GM21786 (cell line): ENCODE measurements at regions not wholly inside any gene's neighbourhood (a gene's known extent, or its start where the extent isn't known, plus 50 kb on each side); places are given as distances from the start of the nearest gene placed in this dataset.

Source experiments
- ATAC-seq: cut with Tn5 transposase; IDR thresholded peaks from one replicate; pipeline ENCODE4 v1.9.1; 2021; ENCODE audit not compliant: unreplicated experiment

DNA sequence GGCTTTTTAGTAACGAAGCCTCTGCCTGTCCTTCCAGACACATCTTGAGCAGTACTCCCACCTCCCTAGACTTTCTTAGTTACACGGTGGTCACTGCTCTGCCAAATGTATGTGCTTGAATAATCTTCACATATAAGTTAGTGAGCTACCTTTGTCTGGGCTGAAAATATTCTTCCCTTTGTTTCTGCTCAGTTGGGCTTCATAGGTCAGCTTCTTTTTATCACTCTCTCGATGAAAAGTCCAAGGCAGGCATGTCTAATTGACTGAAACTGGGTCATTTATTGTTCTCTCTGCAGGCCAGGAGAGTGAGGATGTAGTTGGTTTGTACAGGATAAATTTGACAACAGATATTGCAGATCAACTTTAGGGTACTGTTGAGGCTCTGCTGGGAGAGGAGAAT is 636.7 kb upstream of the IGFBP3 start:
- ATAC-seq: no peak

DNA sequence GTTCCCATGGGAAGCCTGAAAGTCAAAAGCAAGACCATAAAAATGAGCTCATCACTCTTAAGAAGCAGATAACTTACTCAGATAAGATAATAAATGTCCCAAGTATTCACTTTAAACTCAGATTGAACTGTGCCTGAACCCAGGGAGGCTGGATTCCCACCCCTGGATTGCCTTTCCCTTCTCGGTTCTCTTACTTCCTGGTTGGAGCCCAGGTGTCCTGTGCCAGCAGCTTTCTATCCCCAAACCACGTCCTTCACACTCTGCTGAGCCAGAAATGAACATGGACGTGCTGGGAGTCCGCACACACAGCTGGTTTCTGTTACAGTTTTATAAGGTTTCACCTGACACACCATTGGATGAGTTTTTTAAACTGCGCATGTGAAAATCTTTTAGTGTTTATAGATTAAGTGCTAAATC is 636.2 kb upstream of the IGFBP3 start:
- ATAC-seq: no peak

DNA sequence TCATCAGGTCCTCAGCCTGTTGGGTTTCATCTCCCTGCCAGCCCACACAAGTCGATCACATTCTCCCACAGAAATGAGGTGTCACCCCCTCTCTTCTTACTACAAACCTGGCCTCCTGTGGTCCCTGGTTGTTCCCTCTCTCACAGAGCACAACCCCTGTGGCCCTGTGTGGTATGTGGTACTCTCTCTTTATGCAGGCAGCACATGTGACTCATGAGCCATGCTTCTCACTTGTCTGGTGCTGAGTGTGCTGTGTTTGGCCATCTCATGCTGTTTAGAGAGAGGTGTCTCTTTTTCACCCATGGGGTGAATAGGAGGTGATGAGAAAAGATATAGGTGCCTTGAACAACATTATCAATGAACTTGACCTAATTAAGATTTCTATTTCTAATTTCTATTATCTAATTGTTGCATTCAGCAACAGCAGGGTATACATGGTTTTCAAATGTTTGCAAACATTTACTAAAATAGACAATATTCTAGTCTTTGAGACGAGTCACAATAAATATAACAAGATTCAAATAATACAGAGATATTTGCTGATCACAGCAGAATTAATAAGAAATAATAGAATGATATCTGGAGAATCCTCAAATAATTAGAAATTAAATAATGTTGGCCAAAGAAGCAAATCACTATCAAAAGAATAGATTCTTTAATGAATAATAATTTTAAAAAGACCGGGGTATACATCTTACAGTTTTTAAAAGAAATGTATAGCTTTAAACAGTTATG is 633.8 kb upstream of the IGFBP3 start:
- ATAC-seq: no peak

- ATAC-seq: no peak
Observed at GRCh38 chr7:46551603-46552002, 630.5 kb upstream of the IGFBP3 start.

DNA sequence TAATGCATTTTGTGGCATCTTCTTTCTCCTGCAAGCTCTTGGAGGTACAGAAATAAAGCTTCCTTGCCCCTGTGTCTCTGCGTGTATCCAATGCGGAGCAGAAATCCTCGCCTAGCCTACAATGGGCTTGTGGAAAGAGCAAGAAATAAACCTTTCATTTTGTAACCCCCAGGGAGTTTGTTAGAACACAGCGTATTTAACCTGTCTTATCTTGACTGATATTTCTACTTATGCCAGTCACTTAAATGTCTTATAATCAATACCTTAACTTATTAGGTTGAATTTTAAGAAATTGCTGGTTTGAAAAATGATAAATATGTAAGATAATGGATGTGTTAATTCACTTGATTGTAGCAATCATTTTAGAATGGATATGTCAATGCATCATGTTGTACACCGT is 629.8 kb upstream of the IGFBP3 start:
- ATAC-seq: no peak

DNA sequence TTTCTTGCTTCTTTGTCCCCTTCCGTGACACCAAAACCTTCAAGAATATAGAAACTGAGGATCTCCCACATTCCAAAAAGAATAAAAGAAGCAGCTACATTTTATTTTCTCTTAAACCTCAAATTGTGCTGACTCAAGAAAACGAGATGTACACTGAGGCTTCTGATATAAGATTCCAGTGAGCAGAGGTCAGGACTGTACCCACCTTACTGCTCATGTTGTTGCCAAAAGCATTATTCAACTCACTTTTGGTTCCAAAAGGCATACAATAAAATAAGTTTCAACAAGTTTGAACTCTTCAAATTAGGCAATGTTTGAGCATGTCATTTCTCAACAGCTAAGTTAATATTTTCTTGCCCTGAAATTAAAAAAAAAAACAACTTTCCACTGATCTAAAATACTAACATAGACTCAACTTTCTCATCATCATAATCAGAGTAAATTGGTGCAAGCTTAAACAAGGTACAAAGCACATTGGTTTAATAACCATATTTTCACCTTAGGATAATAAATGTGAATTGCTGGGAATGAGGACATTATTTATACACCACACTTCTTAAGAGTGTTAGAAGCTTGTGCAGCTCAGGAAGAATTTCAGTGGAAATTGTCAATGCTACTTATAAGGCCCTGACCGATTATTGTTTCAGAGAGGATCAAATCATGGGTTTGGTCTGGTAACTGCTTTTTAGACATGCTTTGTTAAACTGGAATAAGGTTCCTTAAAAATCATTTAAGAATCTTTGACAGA is 629.0 kb upstream of the IGFBP3 start:
- no peak for ATAC-seq

DNA sequence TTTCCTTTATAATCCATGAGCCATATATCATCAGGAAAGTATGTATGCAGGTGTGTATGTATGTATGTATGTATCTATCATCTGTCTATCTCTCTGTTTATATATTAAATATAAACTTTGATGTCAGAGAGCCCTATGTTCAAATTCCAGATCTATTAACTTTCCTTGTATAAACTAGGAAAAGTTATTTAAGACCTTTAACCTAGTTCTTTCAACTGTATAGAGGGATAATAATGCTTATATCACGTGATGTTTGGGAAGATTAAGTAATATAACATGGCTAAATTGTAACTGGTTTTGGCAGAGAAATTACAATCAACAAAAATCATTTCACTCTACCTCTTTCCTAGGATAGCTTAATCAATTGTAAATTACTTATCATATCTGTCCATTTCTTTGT is 628.3 kb upstream of the IGFBP3 start:
- no peak for ATAC-seq

DNA sequence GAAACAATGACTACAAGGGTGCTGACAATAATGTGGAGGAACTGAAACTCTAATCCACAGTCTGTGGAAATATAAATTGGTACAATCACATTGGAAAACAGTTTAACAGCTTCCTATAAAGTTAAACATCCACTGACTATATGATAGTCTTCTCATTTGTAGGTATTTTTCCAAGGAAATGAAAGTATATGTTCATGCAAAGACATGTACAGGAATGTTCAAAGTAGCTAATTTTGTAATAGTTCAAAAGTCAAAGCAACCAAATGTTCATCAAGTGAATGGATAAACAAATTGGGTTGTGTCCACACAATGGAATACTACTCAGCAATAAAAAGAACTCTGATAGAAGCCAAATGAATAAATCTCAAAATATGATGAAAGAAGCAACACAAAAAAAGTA is 626.0 kb upstream of the IGFBP3 start:
- no peak for ATAC-seq

- ATAC-seq: no peak
Observed at GRCh38 chr7:46545790-46546189, 624.7 kb upstream of the IGFBP3 start.

GRCh38 chr7:46544396-46545008 is 623.4 kb upstream of the IGFBP3 start:
- no peak for ATAC-seq

DNA sequence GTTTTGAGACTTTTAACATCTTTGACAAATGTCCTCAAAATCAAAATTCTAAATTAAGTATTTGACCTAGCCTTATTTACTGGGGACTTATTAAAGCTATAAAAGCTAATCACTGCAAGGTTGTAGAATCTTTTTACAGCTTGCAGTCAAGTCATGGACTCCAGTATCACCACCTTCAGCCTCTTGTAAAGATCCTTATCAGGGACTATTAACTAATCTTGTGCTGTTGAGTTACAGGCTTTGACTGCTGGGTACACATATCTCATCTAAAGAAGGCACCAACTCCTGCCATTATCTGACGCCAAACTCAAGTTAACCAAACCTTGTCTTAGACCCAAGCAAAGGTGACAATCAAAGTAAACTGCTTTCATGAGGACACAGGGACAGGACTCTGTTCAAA is 621.0 kb upstream of the IGFBP3 start:
- no peak for ATAC-seq

DNA sequence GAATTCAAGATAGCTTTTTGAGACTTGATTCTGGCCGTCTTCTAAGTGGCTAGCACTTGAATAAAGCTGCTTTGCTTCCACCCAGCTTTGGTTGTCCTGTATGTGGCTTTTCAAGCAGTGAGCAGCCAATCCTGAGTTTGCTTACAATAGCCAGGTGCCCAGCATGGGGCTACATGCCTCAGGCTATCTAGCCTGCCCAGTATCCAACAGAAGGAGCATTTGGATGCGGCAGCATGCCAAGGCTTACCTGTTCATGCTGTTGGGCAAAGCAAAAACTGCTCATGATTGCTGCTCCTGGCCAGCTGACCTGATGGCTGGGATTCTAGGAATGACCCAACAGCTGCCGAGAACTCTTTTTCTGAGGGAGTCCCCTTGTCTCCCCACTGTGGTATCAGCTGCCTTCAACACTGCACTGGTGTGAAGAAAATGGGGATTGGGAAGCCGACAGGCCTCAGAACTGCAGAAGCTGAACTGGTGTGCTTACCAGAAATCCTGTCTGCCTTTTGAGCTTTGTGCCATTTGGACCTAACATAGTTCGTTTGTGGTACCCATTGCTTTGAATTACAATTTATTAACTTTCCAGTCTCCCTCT is 618.9 kb upstream of the IGFBP3 start:
- ATAC-seq: no peak

GRCh38 chr7:46537191-46537905 is 616.3 kb upstream of the IGFBP3 start:
- no peak for ATAC-seq

DNA sequence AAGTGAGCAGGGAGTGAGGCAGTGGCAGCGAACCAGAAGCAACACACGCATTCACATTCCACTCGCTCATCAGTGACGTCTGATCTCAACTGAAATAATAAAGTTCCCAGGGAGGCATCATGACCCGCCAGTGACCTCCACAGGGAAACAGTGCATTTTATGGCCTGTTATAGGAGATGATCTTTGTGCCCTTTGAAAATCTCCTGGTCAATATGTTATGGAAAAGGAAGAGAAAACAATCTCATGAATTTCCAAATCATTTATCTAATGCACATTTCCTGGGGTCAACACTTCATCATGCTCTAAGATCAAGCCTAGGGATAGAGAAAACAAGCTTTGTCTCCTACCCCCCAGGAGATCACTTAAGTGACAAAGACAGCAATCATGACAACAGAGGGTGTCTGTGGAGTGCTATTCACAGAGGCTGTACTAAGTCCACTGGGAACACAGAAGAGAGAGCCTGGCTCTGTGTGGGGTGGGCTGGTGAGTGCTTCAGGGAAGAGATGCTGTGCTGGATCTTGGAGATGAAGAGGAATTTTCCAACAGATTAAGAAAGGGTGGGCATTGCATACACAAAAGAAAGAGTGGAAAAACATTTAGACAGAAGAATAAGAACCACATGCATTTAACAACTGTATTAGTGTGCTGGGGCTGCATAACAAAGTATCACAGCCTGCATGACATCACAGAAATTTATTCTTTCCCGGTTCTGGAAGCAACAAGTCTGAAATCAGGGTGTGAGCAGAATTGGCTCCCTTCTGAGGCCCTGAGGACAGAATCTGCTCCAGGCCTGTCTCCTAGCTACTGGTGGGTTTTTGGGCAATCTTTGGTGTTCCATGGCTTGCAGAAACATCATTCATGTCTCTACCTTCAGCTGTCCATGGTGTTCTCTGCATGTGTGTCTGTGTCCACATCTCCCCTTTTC is 613.9 kb upstream of the IGFBP3 start:
- no peak for ATAC-seq

- no peak for ATAC-seq
Observed at GRCh38 chr7:46533946-46534345, 612.9 kb upstream of the IGFBP3 start.

GRCh38 chr7:46532571-46532970 is 611.5 kb upstream of the IGFBP3 start:
- ATAC-seq: no peak

DNA sequence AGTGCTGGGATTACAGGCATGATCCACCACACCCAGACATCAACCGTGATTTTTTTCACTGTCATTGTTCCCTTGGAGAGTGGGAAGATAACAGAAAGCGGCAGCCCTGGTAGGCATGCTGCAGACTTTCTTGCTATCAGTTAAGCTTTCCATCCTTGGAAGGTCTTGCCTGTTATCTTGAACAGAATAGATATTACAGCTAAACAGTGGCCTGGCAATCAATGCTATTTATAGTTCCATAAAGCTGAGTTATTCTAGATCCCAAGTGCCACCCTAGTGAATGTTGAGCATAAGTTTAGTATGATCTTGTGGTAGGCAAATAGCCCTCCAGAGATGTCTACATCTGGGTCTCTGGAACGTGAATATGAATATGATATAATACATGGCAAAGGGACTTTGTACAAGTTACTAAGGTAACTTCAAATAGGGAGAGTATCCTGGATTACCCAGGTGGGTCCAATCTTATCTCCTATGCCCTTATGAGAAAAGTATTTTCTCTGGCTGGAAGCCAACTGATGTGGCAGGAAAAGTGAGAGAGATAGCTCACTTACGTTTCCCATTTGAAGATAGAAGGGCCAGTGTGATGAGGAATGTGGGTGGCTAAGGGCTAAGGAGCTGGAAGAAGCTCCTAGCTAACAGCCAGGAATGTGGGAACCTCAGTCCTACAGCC is 609.1 kb upstream of the IGFBP3 start:
- no peak for ATAC-seq

DNA sequence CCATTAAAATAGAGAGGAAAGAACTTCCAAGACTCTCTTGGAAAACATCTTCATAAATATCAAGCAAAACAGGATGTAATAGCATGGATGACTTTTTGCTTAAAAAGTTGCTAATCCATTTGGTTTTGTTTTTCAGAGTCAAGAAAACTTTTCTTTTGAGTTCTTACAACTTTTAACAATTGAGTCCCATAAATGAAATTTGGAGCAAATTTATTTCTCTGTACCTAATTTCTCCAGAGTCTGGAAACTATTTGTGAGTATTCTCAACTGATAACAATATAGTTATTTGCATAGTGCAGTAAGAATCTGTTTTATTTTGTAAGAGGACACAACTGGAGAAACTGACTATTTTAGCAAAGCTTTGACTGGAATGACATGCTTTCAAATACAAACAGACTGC is 606.3 kb upstream of the IGFBP3 start:
- no peak for ATAC-seq

DNA sequence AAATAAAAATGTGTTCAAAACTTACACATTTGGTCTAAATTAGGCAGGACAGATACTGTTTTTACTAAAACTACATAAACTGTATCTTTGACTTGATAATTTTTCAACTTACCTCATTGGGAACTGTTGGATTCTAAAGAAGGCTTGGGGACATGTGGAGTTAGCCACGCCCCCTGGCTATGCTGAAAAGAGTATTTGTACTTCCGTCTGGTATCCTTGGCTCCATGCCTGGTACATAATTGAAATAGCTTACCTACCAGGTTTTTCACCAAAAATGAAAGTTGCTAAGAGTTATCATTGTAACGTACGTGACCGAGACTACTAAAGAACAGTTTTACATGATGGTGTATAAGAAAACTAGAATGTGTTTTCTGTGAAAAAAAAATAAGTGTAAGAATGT is 604.8 kb upstream of the IGFBP3 start:
- ATAC-seq: no peak

DNA sequence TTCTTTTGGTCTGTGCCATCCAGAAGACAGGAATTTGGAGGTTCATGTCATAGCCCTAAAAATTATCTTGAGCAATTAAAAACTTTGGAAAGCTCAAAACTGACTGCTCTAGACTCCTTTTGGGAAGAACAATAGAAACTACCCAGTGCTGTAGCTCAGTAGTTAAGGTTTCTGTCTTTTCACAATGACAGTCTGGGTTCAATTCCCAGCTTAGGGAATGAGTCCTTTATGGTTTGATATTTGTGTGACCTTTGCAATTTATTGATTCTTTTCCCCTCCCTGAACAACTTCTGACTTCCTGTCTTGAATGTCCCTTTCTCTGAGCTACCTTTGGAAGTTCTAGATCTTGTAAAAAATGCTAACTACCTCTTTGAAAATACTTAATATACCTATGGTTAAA is 603.3 kb upstream of the IGFBP3 start:
- no peak for ATAC-seq
